NCI-H2029 (cell line): ENCODE measurements at regions not wholly inside any gene's neighbourhood (a gene's known extent, or its start where the extent isn't known, plus 50 kb on each side); places are given as distances from the start of the nearest gene placed in this dataset.
"Not testable (repeated sequence)": the region's sequence is repeated elsewhere in the genome, so short reads cannot be mapped to it uniquely, and the experiment has no call there.

Source experiments
- DNase-seq: peaks from one replicate; lab custom pipeline; 2025; lab: John Stamatoyannopoulos, UW

GRCh38 chr10:109405338-109405737, 518.0 kb downstream of the XPNPEP1 start:
- no peak for DNase-seq

GRCh38 chr10:109403551-109403950, 519.8 kb downstream of the XPNPEP1 start:
- DNase-seq = no peak

- DNase-seq = no peak
Observed at GRCh38 chr10:109393425-109393824, 529.9 kb downstream of the XPNPEP1 start.

- no peak for DNase-seq
Observed at GRCh38 chr10:109386921-109387320, 536.4 kb downstream of the XPNPEP1 start.

- DNase-seq = no peak
Observed at GRCh38 chr10:109386101-109386500, 537.2 kb downstream of the XPNPEP1 start.

GRCh38 chr10:109379186-109379585, 544.1 kb downstream of the XPNPEP1 start:
- no peak for DNase-seq

- DNase-seq = no peak
Observed at GRCh38 chr10:109374215-109374614, 549.1 kb downstream of the XPNPEP1 start.

GRCh38 chr10:109359316-109359715, 564.0 kb downstream of the XPNPEP1 start:
- DNase-seq = no peak

- DNase-seq = no peak
Observed at GRCh38 chr10:109358325-109358724, 565.0 kb downstream of the XPNPEP1 start.

GRCh38 chr10:109348324-109348723, 575.0 kb downstream of the XPNPEP1 start:
- no peak for DNase-seq

- DNase-seq = no peak
Observed at GRCh38 chr10:109343293-109343692, 580.0 kb downstream of the XPNPEP1 start.

GRCh38 chr10:109341986-109342385, 581.3 kb downstream of the XPNPEP1 start:
- no peak for DNase-seq

- DNase-seq = no peak
Observed at GRCh38 chr10:109328001-109328400, 595.3 kb downstream of the XPNPEP1 start.

GRCh38 chr10:109327266-109327665, 596.0 kb downstream of the XPNPEP1 start:
- DNase-seq = no peak

- no peak for DNase-seq
Observed at GRCh38 chr10:109324721-109325120, 598.6 kb downstream of the XPNPEP1 start.

GRCh38 chr10:109317746-109318366, 605.5 kb downstream of the XPNPEP1 start:
- no peak for DNase-seq

- not testable (repeated sequence) for DNase-seq
Observed at GRCh38 chr10:109314016-109314415, 609.3 kb downstream of the XPNPEP1 start.

GRCh38 chr10:109312555-109312954, 610.8 kb downstream of the XPNPEP1 start:
- not testable (repeated sequence) for DNase-seq

- no peak for DNase-seq
Observed at GRCh38 chr10:109308971-109309370, 614.3 kb downstream of the XPNPEP1 start.

- not testable (repeated sequence) for DNase-seq
Observed at GRCh38 chr10:109307102-109307501, 616.2 kb downstream of the XPNPEP1 start.

- DNase-seq = no peak
Observed at GRCh38 chr10:109306698-109307097, 616.6 kb downstream of the XPNPEP1 start.

- no peak for DNase-seq
Observed at GRCh38 chr10:109287858-109288257, 635.5 kb downstream of the XPNPEP1 start.

- DNase-seq = no peak
Observed at GRCh38 chr10:109282510-109282909, 640.8 kb downstream of the XPNPEP1 start.

GRCh38 chr10:109281347-109281746, 642.0 kb downstream of the XPNPEP1 start:
- no peak for DNase-seq
